Effector memory CD4-positive, alpha-beta T cell (primary cell): ENCODE measurements at regions not wholly inside any gene's neighbourhood (a gene's known extent, or its start where the extent isn't known, plus 50 kb on each side); places are given as distances from the start of the nearest gene placed in this dataset.

Source experiments
- DNase-seq, 3 donors: peaks; one replicate each; pipeline ENCODE4 v3.0.0-alpha.2; 2020
- H3K27ac ChIP-seq: 2 replicates; pipeline ENCODE4 v1.7.0; 2013; ENCODE audit warnings: mild to moderate bottlenecking, low read length, moderate library complexity; ENCODE audit not compliant: insufficient read depth, poor library complexity, severe bottlenecking
- H3K27me3 ChIP-seq: replicated peaks from 2 replicates; pipeline ENCODE4 v1.7.0; 2013; ENCODE audit warnings: mild to moderate bottlenecking, low read length; ENCODE audit not compliant: insufficient read depth, control insufficient read depth, poor library complexity, severe bottlenecking
- H3K36me3 ChIP-seq: 2 replicates; pipeline ENCODE4 v1.7.0; 2013; ENCODE audit warnings: mild to moderate bottlenecking, low read length, moderate library complexity; ENCODE audit not compliant: control insufficient read depth, insufficient read depth
- H3K4me1 ChIP-seq: 2 replicates; pipeline ENCODE4 v1.7.0; 2013; ENCODE audit warnings: low read length, mild to moderate bottlenecking; ENCODE audit not compliant: control insufficient read depth, insufficient read depth, poor library complexity, severe bottlenecking
- H3K4me3 ChIP-seq: 2 replicates; pipeline ENCODE4 v1.7.0; 2013; ENCODE audit warnings: low read length, low read depth, mild to moderate bottlenecking; ENCODE audit not compliant: insufficient read depth, poor library complexity, severe bottlenecking
- H3K9me3 ChIP-seq: 2 replicates; pipeline ENCODE4 v1.7.0; 2013; ENCODE audit warnings: mild to moderate bottlenecking, low read length, moderate library complexity; ENCODE audit not compliant: control insufficient read depth

GRCh38 chr2:146873056-146873455, 971.8 kb upstream of the ACVR2A start:
- H3K4me1 ChIP-seq, result no peaks in the 10 kb centered on the region
- no peak for DNase-seq
- no peaks in the 10 kb centered on the region for H3K27me3 ChIP-seq
- no peak overlapping the region for H3K27ac ChIP-seq
- H3K9me3 ChIP-seq, result no peaks in the 10 kb centered on the region
- H3K4me3 ChIP-seq, result no peak overlapping the region
- H3K36me3 ChIP-seq, result no peaks in the 10 kb centered on the region

- H3K9me3 ChIP-seq, result no peaks in the 10 kb centered on the region
- no peak overlapping the region for H3K4me3 ChIP-seq
- no peaks in the 10 kb centered on the region for H3K36me3 ChIP-seq
- no peaks in the 10 kb centered on the region for H3K27me3 ChIP-seq
- no peaks in the 10 kb centered on the region for H3K4me1 ChIP-seq
- H3K27ac ChIP-seq, result no peak overlapping the region
- no peak for DNase-seq
These were observed 974.1 kb upstream of the ACVR2A start for GRCh38 chr2:146870691-146871090.

GRCh38 chr2:146869328-146869727, 975.5 kb upstream of the ACVR2A start:
- Histone ChIP-seq H3K27me3 (no peaks in the 10 kb centered on the region), H3K4me1 (no peaks in the 10 kb centered on the region), H3K4me3 (no peak overlapping the region), H3K9me3 (no peaks in the 10 kb centered on the region), H3K36me3 (no peaks in the 10 kb centered on the region), H3K27ac (no peak overlapping the region)
- no peak for DNase-seq

GRCh38 chr2:146868051-146868450, 976.8 kb upstream of the ACVR2A start:
- no peak for DNase-seq
- no peak overlapping the region for H3K27ac ChIP-seq
- H3K27me3 ChIP-seq, result no peaks in the 10 kb centered on the region
- no peaks in the 10 kb centered on the region for H3K9me3 ChIP-seq
- no peak overlapping the region for H3K4me3 ChIP-seq
- no peaks in the 10 kb centered on the region for H3K4me1 ChIP-seq
- H3K36me3 ChIP-seq, result no peaks in the 10 kb centered on the region

- H3K9me3 ChIP-seq, result no peaks in the 10 kb centered on the region
- no peak overlapping the region for H3K27ac ChIP-seq
- no peaks in the 10 kb centered on the region for H3K4me1 ChIP-seq
- H3K36me3 ChIP-seq, result no peaks in the 10 kb centered on the region
- DNase-seq, result no peak
- H3K27me3 ChIP-seq, result no peaks in the 10 kb centered on the region
- no peak overlapping the region for H3K4me3 ChIP-seq
These were observed 977.3 kb upstream of the ACVR2A start for GRCh38 chr2:146867477-146867986.

GRCh38 chr2:146853741-146854444, 990.9 kb upstream of the ACVR2A start:
- Histone ChIP-seq H3K4me3 (no peak overlapping the region), H3K36me3 (no peaks in the 10 kb centered on the region), H3K9me3 (no peaks in the 10 kb centered on the region), H3K4me1 (no peaks in the 10 kb centered on the region), H3K27ac (no peak overlapping the region), H3K27me3 (no peaks in the 10 kb centered on the region)
- no peak for DNase-seq

- DNase-seq, result no peak
- H3K27me3 ChIP-seq, result no peaks in the 10 kb centered on the region
- H3K9me3 ChIP-seq, result no peaks in the 10 kb centered on the region
- H3K36me3 ChIP-seq, result no peaks in the 10 kb centered on the region
- no peak overlapping the region for H3K4me3 ChIP-seq
- no peaks in the 10 kb centered on the region for H3K4me1 ChIP-seq
- no peak overlapping the region for H3K27ac ChIP-seq
These were observed 992.2 kb upstream of the ACVR2A start for GRCh38 chr2:146852661-146853060.

- Histone ChIP-seq H3K4me1 (no peaks in the 10 kb centered on the region), H3K36me3 (no peaks in the 10 kb centered on the region), H3K27ac (no peak overlapping the region), H3K27me3 (no peaks in the 10 kb centered on the region), H3K9me3 (no peaks in the 10 kb centered on the region), H3K4me3 (no peak overlapping the region)
- no peak for DNase-seq
These were observed 994.1 kb upstream of the ACVR2A start for GRCh38 chr2:146850746-146851145.

GRCh38 chr2:146847846-146848245, 997.0 kb upstream of the ACVR2A start:
- Histone ChIP-seq H3K4me3 (no peak overlapping the region), H3K9me3 (no peaks in the 10 kb centered on the region), H3K36me3 (no peaks in the 10 kb centered on the region), H3K27me3 (no peaks in the 10 kb centered on the region), H3K4me1 (no peaks in the 10 kb centered on the region), H3K27ac (no peak overlapping the region)
- DNase-seq, result no peak

- Histone ChIP-seq H3K9me3 (no peaks in the 10 kb centered on the region), H3K4me3 (no peak overlapping the region)
These were observed 1000.4 kb upstream of the ACVR2A start for GRCh38 chr2:146844226-146844990.

More at GRCh38 chr2:146844226-146844990, 1000.4 kb upstream of the ACVR2A start:
- H3K36me3 ChIP-seq, result no peaks in the 10 kb centered on the region
- H3K27me3 ChIP-seq, result no peaks in the 10 kb centered on the region
- no peak for DNase-seq
- H3K27ac ChIP-seq, result no peak overlapping the region
- H3K4me1 ChIP-seq, result no peaks in the 10 kb centered on the region
